Smooth muscle cell (in vitro differentiated cells): ENCODE measurements at regions not wholly inside any gene's neighbourhood (a gene's known extent, or its start where the extent isn't known, plus 50 kb on each side); places are given as distances from the start of the nearest gene placed in this dataset.
A peak's percentile ranks its signal among the peaks of the same experiment; 100 is the strongest.

ENCODE experiments used
- DNase-seq: peaks from one replicate; lab custom pipeline; 2025; ENCODE audit not compliant: unreplicated experiment; lab: John Stamatoyannopoulos, UW
- H2AFZ ChIP-seq: fragments of 200-600 bp; sonication (generic); 2 replicates; pipeline ENCODE4 v1.6.0; 2016; ENCODE audit warnings: antibody characterized with exemption, low read depth, mild to moderate bottlenecking
- H3F3A ChIP-seq: fragments of 200-600 bp; sonication (generic); 2 replicates; pipeline ENCODE4 v1.6.0; 2017; ENCODE audit warnings: antibody characterized with exemption, low read depth
- H3K27ac ChIP-seq: fragments of 200-600 bp; sonication (generic); 2 replicates; pipeline ENCODE4 v1.5.1; 2016; ENCODE audit warnings: low read depth, mild to moderate bottlenecking
- H3K27me3 ChIP-seq: fragments of 200-600 bp; sonication (generic); 2 replicates; pipeline ENCODE4 v1.6.1; 2016; ENCODE audit warnings: low read depth, mild to moderate bottlenecking
- H3K36me3 ChIP-seq: fragments of 200-600 bp; sonication (generic); 2 replicates; pipeline ENCODE4 v1.5.1; 2016; ENCODE audit warnings: low read depth
- H3K4me1 ChIP-seq: fragments of 200-600 bp; sonication (generic); 2 replicates; pipeline ENCODE4 v1.5.1; 2016; ENCODE audit warnings: low read depth
- H3K4me2 ChIP-seq: fragments of 200-600 bp; sonication (generic); 2 replicates; pipeline ENCODE4 v1.6.0; 2016; ENCODE audit warnings: mild to moderate bottlenecking
- H3K4me3 ChIP-seq: fragments of 200-600 bp; sonication (generic); 2 replicates; pipeline ENCODE4 v1.5.1; 2016; ENCODE audit warnings: mild to moderate bottlenecking
- H3K79me2 ChIP-seq: fragments of 200-600 bp; sonication (generic); 2 replicates; pipeline ENCODE4 v1.6.0; 2016; ENCODE audit warnings: low read depth, mild to moderate bottlenecking
- H3K9ac ChIP-seq: fragments of 200-600 bp; sonication (generic); 2 replicates; pipeline ENCODE4 v1.6.0; 2016; ENCODE audit warnings: low read depth
- H3K9me3 ChIP-seq: fragments of 200-600 bp; sonication (generic); replicated peaks from 2 replicates; pipeline ENCODE4 v1.5.1; 2016; ENCODE audit warnings: low read depth
- H4K20me1 ChIP-seq: fragments of 200-600 bp; sonication (generic); 2 replicates; pipeline ENCODE4 v1.6.0; 2016; ENCODE audit warnings: low read depth
- CTCF ChIP-seq: fragments of 200-600 bp; sonication (generic); IDR thresholded peaks from 2 replicates; pipeline ENCODE4 v1.5.1; 2017; ENCODE audit warnings: borderline replicate concordance, mild to moderate bottlenecking, antibody characterized with exemption; ENCODE audit not compliant: insufficient read depth, poor library complexity, severe bottlenecking
- WGBS: methylation state at CpG from one replicate; pipeline ENCODE4 v1.1.7; 2016; ENCODE audit warnings: low lambda C conversion rate; 5-methylcytosine and 5-hydroxymethylcytosine counted together

GRCh38 chr10:9097206-9097990 lies 1042.9 kb downstream of the GATA3 start:
- H3K4me1 ChIP-seq = peaks cover 8% of the 10 kb centered on the region
- 40% methylated on average over 2 of the region's 2 CpGs for WGBS
- no peak overlapping the region for H3K4me2 ChIP-seq
- no peaks in the 10 kb centered on the region for H3K9me3 ChIP-seq
- H3K79me2 ChIP-seq = no peaks in the 10 kb centered on the region
- no peak overlapping the region for H2AFZ ChIP-seq
- H3K27me3 ChIP-seq = peaks cover 3% of the 10 kb centered on the region
- H3K27ac ChIP-seq = no peak overlapping the region
- no peak for TF ChIP-seq CTCF
- no peaks in the 10 kb centered on the region for H4K20me1 ChIP-seq
- DNase-seq = no peak
- H3K9ac ChIP-seq = no peak overlapping the region
- H3F3A ChIP-seq = no peaks in the 10 kb centered on the region
- no peak overlapping the region for H3K4me3 ChIP-seq
- no peaks in the 10 kb centered on the region for H3K36me3 ChIP-seq

- H3K79me2 ChIP-seq = no peaks in the 10 kb centered on the region
- H3K9ac ChIP-seq = no peak overlapping the region
- H3K27me3 ChIP-seq = peaks cover 3% of the 10 kb centered on the region
- no peak overlapping the region for H3K4me2 ChIP-seq
- peaks cover 8% of the 10 kb centered on the region for H3K4me1 ChIP-seq
- H3K36me3 ChIP-seq = no peaks in the 10 kb centered on the region
- H3K4me3 ChIP-seq = no peak overlapping the region
- DNase-seq = no peak
- H3F3A ChIP-seq = no peaks in the 10 kb centered on the region
- H4K20me1 ChIP-seq = no peaks in the 10 kb centered on the region
- 39% methylated on average over 4 of the region's 4 CpGs for WGBS
- no peak for TF ChIP-seq CTCF
- H3K9me3 ChIP-seq = no peaks in the 10 kb centered on the region
- H3K27ac ChIP-seq = no peak overlapping the region
- H2AFZ ChIP-seq = no peak overlapping the region
Measured at GRCh38 chr10:9097991-9098306, 1043.5 kb downstream of the GATA3 start.

- Histone ChIP-seq H2AFZ (no peak overlapping the region), H3K4me3 (no peak overlapping the region), H3K79me2 (no peaks in the 10 kb centered on the region), H3K9ac (no peak overlapping the region), H3K27me3 (peaks cover 6% of the 10 kb centered on the region), H3K9me3 (no peaks in the 10 kb centered on the region), H3K4me1 (peaks cover 8% of the 10 kb centered on the region), H3F3A (no peaks in the 10 kb centered on the region), H3K27ac (no peak overlapping the region), H4K20me1 (no peaks in the 10 kb centered on the region), H3K4me2 (no peak overlapping the region), H3K36me3 (no peaks in the 10 kb centered on the region)
- DNase-seq = no peak
- TF ChIP-seq CTCF = no peak
- 65% methylated on average over 4 of the region's 4 CpGs for WGBS
Measured at GRCh38 chr10:9102026-9102425, 1047.5 kb downstream of the GATA3 start.

GRCh38 chr10:9103301-9103700 lies 1048.8 kb downstream of the GATA3 start:
- Histone ChIP-seq H3K27me3 (peaks cover 10% of the 10 kb centered on the region), H3K79me2 (no peaks in the 10 kb centered on the region), H3K9me3 (no peaks in the 10 kb centered on the region), H3K36me3 (no peaks in the 10 kb centered on the region), H4K20me1 (no peaks in the 10 kb centered on the region), H3F3A (no peaks in the 10 kb centered on the region), H3K4me3 (no peak overlapping the region), H3K9ac (no peak overlapping the region), H3K4me1 (no peaks in the 10 kb centered on the region), H3K27ac (no peak overlapping the region), H2AFZ (peak overlapping the region; percentile 28), H3K4me2 (peak overlapping the region; percentile 34)
- 6% methylated on average over 4 of the region's 4 CpGs for WGBS
- TF ChIP-seq CTCF = no peak
- no peak for DNase-seq
